Peyer's patch (tissue), 4 donors: ENCODE measurements at regions not wholly inside any gene's neighbourhood (a gene's known extent, or its start where the extent isn't known, plus 50 kb on each side); places are given as distances from the start of the nearest gene placed in this dataset.

Experiments
- POLR2A ChIP-seq, 2 donors: fragments of 450-650 bp; IDR thresholded peaks; one replicate each; pipeline ENCODE4 v1.5.1; 2017; ENCODE audit warnings: antibody characterized with exemption in 2 of 2, mild to moderate bottlenecking in 2 of 2, moderate library complexity in 2 of 2
- TF ChIP-seq, protein P1 (sequence below), 6 experiments: fragments of 450-650 bp in 4 of 6; fragments of 200-600 bp in 2 of 6; sonication (generic) in 1 of 6; IDR thresholded peaks; one replicate each; pipeline ENCODE4 v1.5.1; 2017 to 2019; ENCODE audit warnings: antibody characterized with exemption in 6 of 6, mild to moderate bottlenecking in 3 of 6, moderate library complexity in 1 of 6

DNA sequence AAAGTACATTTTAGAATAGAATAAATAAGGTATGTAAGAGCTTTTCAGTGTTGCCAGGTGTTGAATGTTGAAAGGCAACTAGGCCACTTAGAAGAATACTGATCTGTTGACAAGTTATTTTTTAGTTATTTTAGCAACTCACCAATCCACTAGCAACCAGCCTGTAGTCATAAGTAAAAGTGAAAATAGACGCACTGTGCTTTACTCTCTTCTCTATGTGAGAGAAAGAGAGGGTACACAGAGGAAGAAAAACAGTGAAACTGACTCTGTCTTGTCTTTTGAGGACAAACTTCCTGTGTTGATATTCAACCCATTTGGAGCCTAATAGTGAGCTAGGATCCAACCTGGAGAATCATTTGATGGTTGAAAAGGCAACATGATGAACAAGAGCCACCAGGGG, 327.1 kb upstream of the GOLIM4 start:
- no peak for TF ChIP-seq POLR2A (IDR thresholded peaks at IDR 0.05)
- TF ChIP-seq, protein P1, sequence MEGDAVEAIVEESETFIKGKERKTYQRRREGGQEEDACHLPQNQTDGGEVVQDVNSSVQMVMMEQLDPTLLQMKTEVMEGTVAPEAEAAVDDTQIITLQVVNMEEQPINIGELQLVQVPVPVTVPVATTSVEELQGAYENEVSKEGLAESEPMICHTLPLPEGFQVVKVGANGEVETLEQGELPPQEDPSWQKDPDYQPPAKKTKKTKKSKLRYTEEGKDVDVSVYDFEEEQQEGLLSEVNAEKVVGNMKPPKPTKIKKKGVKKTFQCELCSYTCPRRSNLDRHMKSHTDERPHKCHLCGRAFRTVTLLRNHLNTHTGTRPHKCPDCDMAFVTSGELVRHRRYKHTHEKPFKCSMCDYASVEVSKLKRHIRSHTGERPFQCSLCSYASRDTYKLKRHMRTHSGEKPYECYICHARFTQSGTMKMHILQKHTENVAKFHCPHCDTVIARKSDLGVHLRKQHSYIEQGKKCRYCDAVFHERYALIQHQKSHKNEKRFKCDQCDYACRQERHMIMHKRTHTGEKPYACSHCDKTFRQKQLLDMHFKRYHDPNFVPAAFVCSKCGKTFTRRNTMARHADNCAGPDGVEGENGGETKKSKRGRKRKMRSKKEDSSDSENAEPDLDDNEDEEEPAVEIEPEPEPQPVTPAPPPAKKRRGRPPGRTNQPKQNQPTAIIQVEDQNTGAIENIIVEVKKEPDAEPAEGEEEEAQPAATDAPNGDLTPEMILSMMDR (IDR thresholded peaks at IDR 0.05): no peak
